Right atrium auricular region (tissue), 2 donors: ENCODE measurements at regions not wholly inside any gene's neighbourhood (a gene's known extent, or its start where the extent isn't known, plus 50 kb on each side); places are given as distances from the start of the nearest gene placed in this dataset.
A peak's percentile ranks its signal among the peaks of the same experiment; 100 is the strongest.

Source experiments
- DNase-seq: peaks from one replicate; pipeline ENCODE4 v3.0.0-alpha.2; 2019; ENCODE audit warnings: low spot score
- H3K27ac ChIP-seq, 2 donors: fragments of 200-600 bp; sonication (generic); 1 replicate in 1 of 2; 2 replicates in 1 of 2; pipeline ENCODE4 v1.5.1; 2016 to 2019
- H3K27me3 ChIP-seq, 2 donors: fragments of 200-600 bp; sonication (generic); one replicate each; pipeline versions ENCODE4 v1.5.1 to v1.6.0; 2017 to 2019
- H3K36me3 ChIP-seq: fragments of 200-600 bp; sonication (generic); one replicate; pipeline ENCODE4 v1.5.1; 2016
- H3K4me1 ChIP-seq, 2 donors: fragments of 200-600 bp; sonication (generic); one replicate each; pipeline versions ENCODE4 v1.5.1 to v1.6.0; 2017 to 2019
- H3K4me3 ChIP-seq, 2 donors: fragments of 200-600 bp; sonication (generic); 1 replicate in 1 of 2; 2 replicates in 1 of 2; pipeline ENCODE4 v1.5.1; 2017 to 2019; ENCODE audit warnings: mild to moderate bottlenecking in 1 of 2, moderate library complexity in 1 of 2
- H3K9me3 ChIP-seq, 2 donors: fragments of 200-600 bp; sonication (generic); one replicate each; pipeline ENCODE4 v1.5.1; 2019
- CTCF ChIP-seq, 2 donors: fragments of 200-600 bp; sonication (generic); IDR thresholded peaks; one replicate each; pipeline ENCODE4 v1.5.1; 2019; ENCODE audit warnings: antibody characterized with exemption in 2 of 2

- Histone ChIP-seq H3K36me3 (no peaks in the 10 kb centered on the region), H3K27me3 (no peaks in the 10 kb centered on the region), H3K4me3 (no peak overlapping the region), H3K27ac (no peak overlapping the region), H3K4me1 (peaks cover 0 to 4% of the 10 kb centered on the region in 2 donors), H3K9me3 (peaks cover 0 to 11% of the 10 kb centered on the region in 2 donors)
- no peak for TF ChIP-seq CTCF (IDR thresholded peaks at IDR 0.05)
- DNase-seq = no peak
Measured at GRCh38 chr10:44723082-44723481, 188.1 kb upstream of the TMEM72 start.

GRCh38 chr10:44723619-44724325, 187.4 kb upstream of the TMEM72 start:
- no peak for DNase-seq
- Histone ChIP-seq H3K36me3 (no peaks in the 10 kb centered on the region), H3K27me3 (no peaks in the 10 kb centered on the region), H3K4me3 (no peak overlapping the region), H3K27ac (no peak overlapping the region), H3K9me3 (peaks cover 0 to 8% of the 10 kb centered on the region in 2 donors), H3K4me1 (peaks cover 0 to 4% of the 10 kb centered on the region in 2 donors)
- no peak for TF ChIP-seq CTCF (IDR thresholded peaks at IDR 0.05)

GRCh38 chr10:44724415-44725174, 186.5 kb upstream of the TMEM72 start:
- TF ChIP-seq CTCF (IDR thresholded peaks at IDR 0.05) = no peak
- no peak for DNase-seq
- H3K4me1 ChIP-seq = peaks cover 0 to 4% of the 10 kb centered on the region in 2 donors
- peaks cover 0 to 5% of the 10 kb centered on the region in 2 donors for H3K9me3 ChIP-seq
- H3K27ac ChIP-seq = peak overlapping the region in 1 of 2 donors; percentile 31
- no peaks in the 10 kb centered on the region for H3K27me3 ChIP-seq
- no peaks in the 10 kb centered on the region for H3K36me3 ChIP-seq
- no peak overlapping the region for H3K4me3 ChIP-seq

- H3K36me3 ChIP-seq = no peaks in the 10 kb centered on the region
- no peak overlapping the region for H3K4me3 ChIP-seq
- TF ChIP-seq CTCF (IDR thresholded peaks at IDR 0.05) = no peak
- H3K27me3 ChIP-seq = no peaks in the 10 kb centered on the region
- no peak for DNase-seq
- peaks cover 0 to 4% of the 10 kb centered on the region in 2 donors for H3K4me1 ChIP-seq
- H3K9me3 ChIP-seq = peaks cover 0 to 10% of the 10 kb centered on the region in 2 donors
- H3K27ac ChIP-seq = peak overlapping the region in 1 of 2 donors; percentile 31
Measured at GRCh38 chr10:44725404-44725803, 185.7 kb upstream of the TMEM72 start.

GRCh38 chr10:44731283-44731682, 179.9 kb upstream of the TMEM72 start:
- no peak for DNase-seq
- H3K27me3 ChIP-seq = no peaks in the 10 kb centered on the region
- H3K4me3 ChIP-seq = no peak overlapping the region
- peaks cover 0 to 14% of the 10 kb centered on the region in 2 donors for H3K9me3 ChIP-seq
- no peak for TF ChIP-seq CTCF (IDR thresholded peaks at IDR 0.05)
- H3K36me3 ChIP-seq = no peaks in the 10 kb centered on the region
- H3K27ac ChIP-seq = no peak overlapping the region
- no peaks in the 10 kb centered on the region for H3K4me1 ChIP-seq
